GM23338 (cell line): ENCODE measurements at regions not wholly inside any gene's neighbourhood (a gene's known extent, or its start where the extent isn't known, plus 50 kb on each side); places are given as distances from the start of the nearest gene placed in this dataset.

ENCODE experiments used
- ATAC-seq: fragments of 200-7000 bp; cut with Tn5 transposase; 3 replicates; pipeline ENCODE4 v1.9.1; 2020
- DNase-seq: peaks from one replicate; pipeline ENCODE4 v3.0.0-alpha.2; 2015; ENCODE audit warnings: low spot score
- H2AFZ ChIP-seq: fragments of 200-600 bp; sonication (generic); 2 replicates; pipeline ENCODE4 v1.8.0; 2016; ENCODE audit warnings: antibody characterized with exemption, mild to moderate bottlenecking, moderate library complexity
- H3F3A ChIP-seq: fragments of 200-600 bp; sonication (generic); replicated peaks from 2 replicates; pipeline ENCODE4 v1.8.0; 2017; ENCODE audit warnings: antibody characterized with exemption, mixed run types, low read depth
- H3K27ac ChIP-seq: fragments of 200-600 bp; sonication (generic); 2 replicates; pipeline ENCODE4 v1.6.1; 2016; ENCODE audit warnings: low read depth
- H3K27me3 ChIP-seq: fragments of 200-600 bp; sonication (generic); 2 replicates; pipeline ENCODE4 v1.8.0; 2016; ENCODE audit warnings: mild to moderate bottlenecking, mixed run types, moderate library complexity; ENCODE audit not compliant: insufficient read depth
- H3K36me3 ChIP-seq: fragments of 200-600 bp; sonication (generic); 2 replicates; pipeline ENCODE4 v1.8.0; 2016; ENCODE audit warnings: mild to moderate bottlenecking; ENCODE audit not compliant: insufficient read depth
- H3K4me1 ChIP-seq: fragments of 200-600 bp; sonication (generic); 2 replicates; pipeline ENCODE4 v1.8.0; 2016; ENCODE audit warnings: mild to moderate bottlenecking, moderate library complexity; ENCODE audit not compliant: insufficient read depth
- H3K4me2 ChIP-seq: fragments of 200-600 bp; sonication (generic); 2 replicates; pipeline ENCODE4 v1.7.1; 2017; ENCODE audit warnings: mixed run types
- H3K4me3 ChIP-seq: fragments of 200-600 bp; sonication (generic); 2 replicates; pipeline ENCODE4 v1.6.1; 2016; ENCODE audit warnings: mixed run types
- H3K79me2 ChIP-seq: fragments of 200-600 bp; sonication (generic); replicated peaks from 2 replicates; pipeline ENCODE4 v1.8.0; 2017; ENCODE audit warnings: mild to moderate bottlenecking; ENCODE audit not compliant: insufficient read depth
- H3K9me2 ChIP-seq: fragments of 200-600 bp; sonication (generic); 2 replicates; pipeline ENCODE4 v1.8.0; 2017; ENCODE audit not compliant: insufficient read depth
- H4K20me1 ChIP-seq: fragments of 200-600 bp; sonication (generic); replicated peaks from 2 replicates; pipeline ENCODE4 v1.8.0; 2017; ENCODE audit warnings: mild to moderate bottlenecking; ENCODE audit not compliant: insufficient read depth
- H3K27ac Mint-ChIP-seq: 2 replicates; pipeline ENCODE4 v1.8.0; 2020; ENCODE audit warnings: inconsistent platforms, mild to moderate bottlenecking, moderate library complexity, mixed read lengths
- H3K27me3 Mint-ChIP-seq: 3 replicates; pipeline ENCODE4 v1.8.0; 2022; ENCODE audit warnings: low read depth, mild to moderate bottlenecking, moderate library complexity, mixed read lengths, inconsistent platforms; ENCODE audit not compliant: insufficient read depth, poor library complexity
- H3K36me3 Mint-ChIP-seq: 3 replicates; pipeline ENCODE4 v1.8.0; 2021; ENCODE audit warnings: low read depth, mild to moderate bottlenecking, inconsistent platforms, moderate library complexity, mixed read lengths
- H3K4me1 Mint-ChIP-seq: 3 replicates; pipeline ENCODE4 v1.8.0; 2020; ENCODE audit warnings: mild to moderate bottlenecking, inconsistent platforms, mixed read lengths
- H3K4me3 Mint-ChIP-seq: 3 replicates; pipeline ENCODE4 v1.8.0; 2021; ENCODE audit warnings: moderate library complexity, mild to moderate bottlenecking, inconsistent platforms, mixed read lengths
- H3K9me3 Mint-ChIP-seq: 3 replicates; pipeline ENCODE4 v1.8.0; 2020; ENCODE audit warnings: moderate library complexity, mild to moderate bottlenecking, inconsistent platforms, mixed read lengths
- CREB1 ChIP-seq: fragments of 250-450 bp; sonication (Bioruptor Pico); IDR thresholded peaks from 2 replicates; pipeline ENCODE4 v1.5.0; 2020; ENCODE audit warnings: low read depth, mild to moderate bottlenecking, moderate library complexity
- EZH2phosphoT487 ChIP-seq: fragments of 200-600 bp; sonication (generic); IDR thresholded peaks from one replicate; pipeline ENCODE4 v1.8.1; 2018; ENCODE audit warnings: antibody characterized with exemption; ENCODE audit not compliant: unreplicated experiment
- NANOG ChIP-seq: IDR thresholded peaks from 2 replicates; pipeline ENCODE4 v1.6.1; 2016; ENCODE audit warnings: antibody characterized with exemption, borderline replicate concordance
- POLR2AphosphoS5 ChIP-seq: IDR thresholded peaks from 2 replicates; pipeline ENCODE4 v1.6.1; 2016; ENCODE audit warnings: antibody characterized with exemption, low read depth
- STAT1 ChIP-seq: IDR thresholded peaks from one replicate; pipeline ENCODE4 v1.6.1; 2016; ENCODE audit warnings: antibody characterized with exemption; ENCODE audit not compliant: unreplicated experiment
- TF ChIP-seq, protein P1 (sequence below): fragments of 250-450 bp; sonication (Bioruptor Pico); IDR thresholded peaks from 2 replicates; pipeline ENCODE4 v1.5.0; 2020; ENCODE audit warnings: mild to moderate bottlenecking, moderate library complexity
- TF ChIP-seq, protein P2 (sequence below): IDR thresholded peaks from one replicate; pipeline ENCODE4 v1.6.1; 2018; ENCODE audit warnings: antibody characterized with exemption; ENCODE audit not compliant: unreplicated experiment
- TF ChIP-seq, protein P3 (sequence below): IDR thresholded peaks from 2 replicates; pipeline ENCODE4 v1.6.1; 2016; ENCODE audit warnings: antibody characterized with exemption

DNA sequence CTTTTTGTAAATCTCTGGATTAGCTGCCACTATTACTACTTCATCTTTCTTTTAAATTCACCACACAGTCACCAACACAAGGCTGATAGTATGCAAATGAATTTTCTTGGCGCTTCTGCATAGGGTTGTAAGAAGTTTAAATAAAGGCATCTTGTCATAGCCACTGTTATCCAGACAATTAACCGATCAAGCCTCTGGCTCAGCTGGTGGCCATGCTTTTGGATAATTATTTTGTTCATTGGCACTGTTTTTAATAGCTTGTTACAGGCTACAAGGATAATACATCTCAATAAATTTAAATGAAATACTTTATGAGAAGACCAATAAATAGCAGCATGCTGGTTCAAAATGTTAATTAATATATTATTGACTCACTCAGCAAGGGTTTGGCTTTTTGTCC is 1261.0 kb downstream of the FAM181B start:
- H3K27me3 Mint-ChIP-seq: no peaks in the 10 kb centered on the region
- 0 out of 2 replicates have a peak, but pooled peaks cover 2% of the 10 kb centered on the region for H3K9me2 ChIP-seq
- ATAC-seq: no peak
- no peaks in the 10 kb centered on the region for H3K36me3 ChIP-seq
- H3K27ac ChIP-seq: no peak overlapping the region
- H3K27ac Mint-ChIP-seq: no peak overlapping the region
- H3K4me2 ChIP-seq: no peak overlapping the region
- H3K4me3 ChIP-seq: no peak overlapping the region
- H4K20me1 ChIP-seq: no peaks in the 10 kb centered on the region
- no peaks in the 10 kb centered on the region for H3K36me3 Mint-ChIP-seq
- no peaks in the 10 kb centered on the region for H3F3A ChIP-seq
- H3K27me3 ChIP-seq: no peaks in the 10 kb centered on the region
- H3K4me1 Mint-ChIP-seq: no peaks in the 10 kb centered on the region
- DNase-seq: no peak
- H2AFZ ChIP-seq: no peak overlapping the region
- no peaks in the 10 kb centered on the region for H3K9me3 Mint-ChIP-seq
- TF ChIP-seq CREB1 (CRISPR knock-in tag) (no peak), EZH2phosphoT487 (no peak), STAT1 (no peak), NANOG (no peak), POLR2AphosphoS5 (no peak)
- TF ChIP-seq, protein P1, sequence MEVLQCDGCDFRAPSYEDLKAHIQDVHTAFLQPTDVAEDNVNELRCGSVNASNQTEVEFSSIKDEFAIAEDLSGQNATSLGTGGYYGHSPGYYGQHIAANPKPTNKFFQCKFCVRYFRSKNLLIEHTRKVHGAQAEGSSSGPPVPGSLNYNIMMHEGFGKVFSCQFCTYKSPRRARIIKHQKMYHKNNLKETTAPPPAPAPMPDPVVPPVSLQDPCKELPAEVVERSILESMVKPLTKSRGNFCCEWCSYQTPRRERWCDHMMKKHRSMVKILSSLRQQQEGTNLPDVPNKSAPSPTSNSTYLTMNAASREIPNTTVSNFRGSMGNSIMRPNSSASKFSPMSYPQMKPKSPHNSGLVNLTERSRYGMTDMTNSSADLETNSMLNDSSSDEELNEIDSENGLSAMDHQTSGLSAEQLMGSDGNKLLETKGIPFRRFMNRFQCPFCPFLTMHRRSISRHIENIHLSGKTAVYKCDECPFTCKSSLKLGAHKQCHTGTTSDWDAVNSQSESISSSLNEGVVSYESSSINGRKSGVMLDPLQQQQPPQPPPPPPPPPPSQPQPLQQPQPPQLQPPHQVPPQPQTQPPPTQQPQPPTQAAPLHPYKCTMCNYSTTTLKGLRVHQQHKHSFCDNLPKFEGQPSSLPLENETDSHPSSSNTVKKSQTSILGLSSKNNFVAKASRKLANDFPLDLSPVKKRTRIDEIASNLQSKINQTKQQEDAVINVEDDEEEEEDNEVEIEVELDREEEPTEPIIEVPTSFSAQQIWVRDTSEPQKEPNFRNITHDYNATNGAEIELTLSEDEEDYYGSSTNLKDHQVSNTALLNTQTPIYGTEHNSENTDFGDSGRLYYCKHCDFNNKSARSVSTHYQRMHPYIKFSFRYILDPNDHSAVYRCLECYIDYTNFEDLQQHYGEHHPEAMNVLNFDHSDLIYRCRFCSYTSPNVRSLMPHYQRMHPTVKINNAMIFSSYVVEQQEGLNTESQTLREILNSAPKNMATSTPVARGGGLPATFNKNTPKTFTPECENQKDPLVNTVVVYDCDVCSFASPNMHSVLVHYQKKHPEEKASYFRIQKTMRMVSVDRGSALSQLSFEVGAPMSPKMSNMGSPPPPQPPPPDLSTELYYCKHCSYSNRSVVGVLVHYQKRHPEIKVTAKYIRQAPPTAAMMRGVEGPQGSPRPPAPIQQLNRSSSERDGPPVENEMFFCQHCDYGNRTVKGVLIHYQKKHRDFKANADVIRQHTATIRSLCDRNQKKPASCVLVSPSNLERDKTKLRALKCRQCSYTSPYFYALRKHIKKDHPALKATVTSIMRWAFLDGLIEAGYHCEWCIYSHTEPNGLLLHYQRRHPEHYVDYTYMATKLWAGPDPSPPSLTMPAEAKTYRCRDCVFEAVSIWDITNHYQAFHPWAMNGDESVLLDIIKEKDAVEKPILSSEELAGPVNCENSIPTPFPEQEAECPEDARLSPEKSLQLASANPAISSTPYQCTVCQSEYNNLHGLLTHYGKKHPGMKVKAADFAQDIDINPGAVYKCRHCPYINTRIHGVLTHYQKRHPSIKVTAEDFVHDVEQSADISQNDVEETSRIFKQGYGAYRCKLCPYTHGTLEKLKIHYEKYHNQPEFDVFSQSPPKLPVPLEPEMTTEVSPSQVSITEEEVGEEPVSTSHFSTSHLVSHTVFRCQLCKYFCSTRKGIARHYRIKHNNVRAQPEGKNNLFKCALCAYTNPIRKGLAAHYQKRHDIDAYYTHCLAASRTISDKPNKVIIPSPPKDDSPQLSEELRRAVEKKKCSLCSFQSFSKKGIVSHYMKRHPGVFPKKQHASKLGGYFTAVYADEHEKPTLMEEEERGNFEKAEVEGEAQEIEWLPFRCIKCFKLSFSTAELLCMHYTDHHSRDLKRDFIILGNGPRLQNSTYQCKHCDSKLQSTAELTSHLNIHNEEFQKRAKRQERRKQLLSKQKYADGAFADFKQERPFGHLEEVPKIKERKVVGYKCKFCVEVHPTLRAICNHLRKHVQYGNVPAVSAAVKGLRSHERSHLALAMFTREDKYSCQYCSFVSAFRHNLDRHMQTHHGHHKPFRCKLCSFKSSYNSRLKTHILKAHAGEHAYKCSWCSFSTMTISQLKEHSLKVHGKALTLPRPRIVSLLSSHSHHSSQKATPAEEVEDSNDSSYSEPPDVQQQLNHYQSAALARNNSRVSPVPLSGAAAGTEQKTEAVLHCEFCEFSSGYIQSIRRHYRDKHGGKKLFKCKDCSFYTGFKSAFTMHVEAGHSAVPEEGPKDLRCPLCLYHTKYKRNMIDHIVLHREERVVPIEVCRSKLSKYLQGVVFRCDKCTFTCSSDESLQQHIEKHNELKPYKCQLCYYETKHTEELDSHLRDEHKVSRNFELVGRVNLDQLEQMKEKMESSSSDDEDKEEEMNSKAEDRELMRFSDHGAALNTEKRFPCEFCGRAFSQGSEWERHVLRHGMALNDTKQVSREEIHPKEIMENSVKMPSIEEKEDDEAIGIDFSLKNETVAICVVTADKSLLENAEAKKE (CRISPR knock-in tag): no peak
- TF ChIP-seq, protein P2, sequence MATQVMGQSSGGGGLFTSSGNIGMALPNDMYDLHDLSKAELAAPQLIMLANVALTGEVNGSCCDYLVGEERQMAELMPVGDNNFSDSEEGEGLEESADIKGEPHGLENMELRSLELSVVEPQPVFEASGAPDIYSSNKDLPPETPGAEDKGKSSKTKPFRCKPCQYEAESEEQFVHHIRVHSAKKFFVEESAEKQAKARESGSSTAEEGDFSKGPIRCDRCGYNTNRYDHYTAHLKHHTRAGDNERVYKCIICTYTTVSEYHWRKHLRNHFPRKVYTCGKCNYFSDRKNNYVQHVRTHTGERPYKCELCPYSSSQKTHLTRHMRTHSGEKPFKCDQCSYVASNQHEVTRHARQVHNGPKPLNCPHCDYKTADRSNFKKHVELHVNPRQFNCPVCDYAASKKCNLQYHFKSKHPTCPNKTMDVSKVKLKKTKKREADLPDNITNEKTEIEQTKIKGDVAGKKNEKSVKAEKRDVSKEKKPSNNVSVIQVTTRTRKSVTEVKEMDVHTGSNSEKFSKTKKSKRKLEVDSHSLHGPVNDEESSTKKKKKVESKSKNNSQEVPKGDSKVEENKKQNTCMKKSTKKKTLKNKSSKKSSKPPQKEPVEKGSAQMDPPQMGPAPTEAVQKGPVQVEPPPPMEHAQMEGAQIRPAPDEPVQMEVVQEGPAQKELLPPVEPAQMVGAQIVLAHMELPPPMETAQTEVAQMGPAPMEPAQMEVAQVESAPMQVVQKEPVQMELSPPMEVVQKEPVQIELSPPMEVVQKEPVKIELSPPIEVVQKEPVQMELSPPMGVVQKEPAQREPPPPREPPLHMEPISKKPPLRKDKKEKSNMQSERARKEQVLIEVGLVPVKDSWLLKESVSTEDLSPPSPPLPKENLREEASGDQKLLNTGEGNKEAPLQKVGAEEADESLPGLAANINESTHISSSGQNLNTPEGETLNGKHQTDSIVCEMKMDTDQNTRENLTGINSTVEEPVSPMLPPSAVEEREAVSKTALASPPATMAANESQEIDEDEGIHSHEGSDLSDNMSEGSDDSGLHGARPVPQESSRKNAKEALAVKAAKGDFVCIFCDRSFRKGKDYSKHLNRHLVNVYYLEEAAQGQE: no peak
- TF ChIP-seq, protein P3, sequence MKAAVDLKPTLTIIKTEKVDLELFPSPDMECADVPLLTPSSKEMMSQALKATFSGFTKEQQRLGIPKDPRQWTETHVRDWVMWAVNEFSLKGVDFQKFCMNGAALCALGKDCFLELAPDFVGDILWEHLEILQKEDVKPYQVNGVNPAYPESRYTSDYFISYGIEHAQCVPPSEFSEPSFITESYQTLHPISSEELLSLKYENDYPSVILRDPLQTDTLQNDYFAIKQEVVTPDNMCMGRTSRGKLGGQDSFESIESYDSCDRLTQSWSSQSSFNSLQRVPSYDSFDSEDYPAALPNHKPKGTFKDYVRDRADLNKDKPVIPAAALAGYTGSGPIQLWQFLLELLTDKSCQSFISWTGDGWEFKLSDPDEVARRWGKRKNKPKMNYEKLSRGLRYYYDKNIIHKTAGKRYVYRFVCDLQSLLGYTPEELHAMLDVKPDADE: no peak
- no peak overlapping the region for H3K4me3 Mint-ChIP-seq
- no peaks in the 10 kb centered on the region for H3K4me1 ChIP-seq
- no peaks in the 10 kb centered on the region for H3K79me2 ChIP-seq
